ENCODE measurements at regions not wholly inside any gene's neighbourhood (a gene's known extent, or its start where the extent isn't known, plus 50 kb on each side); places are given as distances from the start of the nearest gene placed in this dataset.

DNA sequence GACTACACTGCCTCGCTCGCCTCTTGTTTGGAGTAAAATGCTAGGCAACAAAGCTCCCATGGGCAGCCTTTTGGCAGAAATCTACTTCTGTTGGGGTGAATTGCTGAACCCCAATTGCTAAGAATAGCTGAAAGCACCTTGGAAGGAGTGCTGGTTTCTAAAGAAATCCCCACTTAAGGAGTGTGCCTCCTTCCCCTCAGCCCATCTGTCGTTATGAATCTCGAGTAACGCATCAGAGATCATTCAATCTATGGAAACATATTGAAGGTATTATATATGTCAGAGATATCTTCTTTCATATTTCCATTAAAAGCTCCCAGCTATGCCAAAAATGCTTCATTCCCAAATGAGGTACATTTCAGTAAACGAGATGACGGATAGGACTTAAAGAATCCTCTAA is 229.6 kb upstream of the BLID start:
- H3K4me3 ChIP-seq = no peak overlapping the region
- no peaks in the 10 kb centered on the region for H3K36me3 ChIP-seq (replicated peaks in 1 of 2)
- 88 to 96% (median 91%) methylated on average over 7 of the region's 7 CpGs for WGBS, 4 donors
- H3K27me3 ChIP-seq = no peaks in the 10 kb centered on the region
- H3K27ac ChIP-seq = no peak overlapping the region
- H3K4me1 ChIP-seq (replicated peaks in 1 of 2) = no peaks in the 10 kb centered on the region
- no peak for TF ChIP-seq POLR2A (IDR thresholded peaks at IDR 0.05)
- TF ChIP-seq CTCF (IDR thresholded peaks at IDR 0.05) = no peak
- no peaks in the 10 kb centered on the region for H3K9me3 ChIP-seq (replicated peaks in 1 of 3)
- no peak for DNase-seq
- intact Hi-C loops (cut with DNase I) = no loop called here

GRCh38 chr11:122344215-122344614 is 228.2 kb upstream of the BLID start:
- no peak overlapping the region for H3K4me3 ChIP-seq
- peak in 6 of 7 donors; percentile 34 to 71 (median 44) for DNase-seq
- no peaks in the 10 kb centered on the region for H3K27me3 ChIP-seq
- H3K9me3 ChIP-seq (replicated peaks in 1 of 3) = no peaks in the 10 kb centered on the region
- H3K4me1 ChIP-seq (replicated peaks in 1 of 2) = peaks cover 4 to 5% of the 10 kb centered on the region in 2 donors
- intact Hi-C loops (cut with DNase I) = no loop called here
- H3K27ac ChIP-seq = no peak overlapping the region
- TF ChIP-seq CTCF (IDR thresholded peaks at IDR 0.05) (no peak), POLR2A (IDR thresholded peaks at IDR 0.05) (no peak)
- 16 to 34% (median 21%) methylated on average over 3 of the region's 3 CpGs for WGBS, 4 donors
- no peaks in the 10 kb centered on the region for H3K36me3 ChIP-seq (replicated peaks in 1 of 2)

DNA sequence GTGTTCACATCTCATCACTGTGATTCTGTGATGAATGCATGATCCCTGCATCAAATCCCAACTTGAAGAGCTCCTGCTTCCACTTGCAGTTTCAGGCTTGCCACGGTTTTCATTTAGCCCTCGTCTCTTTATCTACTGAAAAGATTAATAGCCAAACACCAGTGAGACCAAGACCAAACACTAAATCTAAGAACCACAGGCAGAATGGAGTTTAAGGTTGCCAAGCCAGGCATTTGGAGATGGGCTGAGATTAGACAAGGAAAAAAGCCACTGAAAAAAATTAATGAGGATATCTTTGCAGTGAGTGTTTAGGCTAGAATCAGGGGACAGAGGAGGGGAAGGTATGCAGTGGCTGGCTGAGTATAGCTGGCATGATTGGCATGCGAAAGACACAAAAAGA is 227.2 kb upstream of the BLID start:
- H3K27ac ChIP-seq = no peak overlapping the region
- TF ChIP-seq CTCF (IDR thresholded peaks at IDR 0.05) = no peak
- TF ChIP-seq POLR2A (IDR thresholded peaks at IDR 0.05) = no peak
- no peak for DNase-seq
- intact Hi-C loops (cut with DNase I) = no loop called here
- WGBS, 4 donors = 30 to 50% (median 47%) methylated on average over 3 of the region's 3 CpGs
- H3K4me1 ChIP-seq (replicated peaks in 1 of 2) = peaks cover 4 to 11% of the 10 kb centered on the region in 2 donors
- no peaks in the 10 kb centered on the region for H3K9me3 ChIP-seq (replicated peaks in 1 of 3)
- H3K36me3 ChIP-seq (replicated peaks in 1 of 2) = no peaks in the 10 kb centered on the region
- H3K27me3 ChIP-seq = no peaks in the 10 kb centered on the region
- no peak overlapping the region for H3K4me3 ChIP-seq

DNA sequence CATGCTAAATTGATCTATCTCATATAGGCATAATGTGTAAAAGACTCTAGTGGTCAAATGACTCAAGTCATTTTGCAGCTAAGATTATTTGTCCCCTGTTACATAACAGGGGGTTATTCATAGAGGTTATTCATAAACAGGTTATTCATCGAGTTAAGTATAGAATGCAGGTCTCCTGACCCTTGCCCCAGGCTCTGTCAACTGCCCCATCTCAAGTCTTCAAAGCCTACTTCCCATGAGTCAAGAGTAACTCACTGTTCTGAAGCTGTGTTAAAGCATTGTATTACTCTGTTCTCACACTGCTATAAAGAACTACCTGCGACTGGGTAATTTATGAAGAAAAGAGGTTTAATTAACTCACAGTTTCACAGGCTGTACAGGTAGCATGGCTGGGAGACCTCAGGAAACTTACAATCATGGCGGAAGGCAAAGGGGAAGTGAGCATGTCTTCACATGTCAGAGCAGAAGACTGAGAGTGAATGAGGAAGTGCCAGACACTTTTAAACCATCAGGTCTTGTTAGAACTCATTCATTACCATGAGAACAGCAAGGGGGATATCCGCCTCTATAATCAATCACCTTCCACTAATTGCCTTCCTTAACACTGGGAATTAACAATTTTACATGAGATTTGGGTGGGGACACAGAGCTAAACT is 226.2 kb upstream of the BLID start:
- no peaks in the 10 kb centered on the region for H3K36me3 ChIP-seq (replicated peaks in 1 of 2)
- no peaks in the 10 kb centered on the region for H3K27me3 ChIP-seq
- no peak for TF ChIP-seq POLR2A (IDR thresholded peaks at IDR 0.05)
- TF ChIP-seq CTCF (IDR thresholded peaks at IDR 0.05) = no peak
- peaks cover 4 to 17% of the 10 kb centered on the region in 2 donors for H3K4me1 ChIP-seq (replicated peaks in 1 of 2)
- DNase-seq = no peak
- WGBS, 4 donors = 78 to 84% (median 82%) methylated on average over 4 of the region's 4 CpGs
- no peaks in the 10 kb centered on the region for H3K9me3 ChIP-seq (replicated peaks in 1 of 3)
- intact Hi-C loops (cut with DNase I) = no loop called here
- no peak overlapping the region for H3K4me3 ChIP-seq
- no peak overlapping the region for H3K27ac ChIP-seq

All from adrenal gland (tissue), 9 donors.